Tibial nerve (tissue), 4 donors: ENCODE measurements at regions not wholly inside any gene's neighbourhood (a gene's known extent, or its start where the extent isn't known, plus 50 kb on each side); places are given as distances from the start of the nearest gene placed in this dataset.

Source experiments
- CTCF ChIP-seq, 5 experiments: fragments of 200-600 bp in 3 of 5; fragments of 450-650 bp in 2 of 5; sonication (generic) in 3 of 5; IDR thresholded peaks; one replicate each; pipeline ENCODE4 v1.5.1; 2016 to 2019; ENCODE audit warnings: antibody characterized with exemption in 5 of 5, mild to moderate bottlenecking in 3 of 5, moderate library complexity in 2 of 5
- EP300 ChIP-seq, 2 donors: sonication (generic); formaldehyde crosslinking; IDR thresholded peaks; one replicate each; pipeline ENCODE4 v1.6.1; 2017; ENCODE audit warnings: antibody characterized with exemption in 2 of 2, mild to moderate bottlenecking in 1 of 2
- POLR2A ChIP-seq, 2 donors: fragments of 450-650 bp; IDR thresholded peaks; one replicate each; pipeline ENCODE4 v1.6.1; 2017; ENCODE audit warnings: antibody characterized with exemption in 2 of 2, mild to moderate bottlenecking in 2 of 2, moderate library complexity in 2 of 2

- TF ChIP-seq CTCF (IDR thresholded peaks at IDR 0.05) (no peak), POLR2A (IDR thresholded peaks at IDR 0.05) (no peak), EP300 (IDR thresholded peaks at IDR 0.05) (no peak)
Measured at GRCh38 chr12:124635316-124635715, 67.9 kb upstream of the NCOR2 start.
